B cell (primary cell): ENCODE measurements at regions not wholly inside any gene's neighbourhood (a gene's known extent, or its start where the extent isn't known, plus 50 kb on each side); places are given as distances from the start of the nearest gene placed in this dataset.

Source experiments
- CTCF ChIP-seq: fragments of 200-600 bp; IDR thresholded peaks from one replicate; pipeline ENCODE4 v1.8.0; 2022; ENCODE audit warnings: antibody characterized with exemption, mild to moderate bottlenecking
- EZH2 ChIP-seq: IDR thresholded peaks from 2 replicates; pipeline ENCODE4 v1.6.1; 2012; ENCODE audit warnings: borderline replicate concordance, low read depth, mild to moderate bottlenecking, moderate library complexity, low read length; ENCODE audit not compliant: insufficient read depth, poor library complexity, severe bottlenecking

- TF ChIP-seq CTCF: no peak
- no peak for TF ChIP-seq EZH2
These were observed 607.5 kb upstream of the DPPA4 start for GRCh38 chr3:109944836-109945235.
